ENCODE measurements at regions not wholly inside any gene's neighbourhood (a gene's known extent, or its start where the extent isn't known, plus 50 kb on each side); places are given as distances from the start of the nearest gene placed in this dataset.

- TF ChIP-seq POLR2A (IDR thresholded peaks at IDR 0.05; ENCODE audit: extremely low read depth, insufficient read length) (no peak), CTCF (IDR thresholded peaks at IDR 0.05; ENCODE audit: low read depth, low read length) (no peak)
These were observed 148.8 kb downstream of the MACIR start for GRCh38 chr5:103407402-103407801.

All from NB4 (cell line).